Effector memory CD8-positive, alpha-beta T cell (primary cell): ENCODE measurements at regions not wholly inside any gene's neighbourhood (a gene's known extent, or its start where the extent isn't known, plus 50 kb on each side); places are given as distances from the start of the nearest gene placed in this dataset.

Experiments used
- ATAC-seq: fragments of 150-1000 bp; cut with Tn5 transposase; replicated peaks from 2 replicates; pipeline ENCODE4 v1.10.0; 2021; ENCODE audit warnings: mild to moderate bottlenecking, moderate library complexity
- DNase-seq, 3 experiments: peaks; one replicate each; pipeline ENCODE4 v3.0.0; 2021
- H3K27ac Mint-ChIP-seq, 2 donors: one replicate each; pipeline ENCODE4 v1.8.0; 2022; ENCODE audit warnings: mild to moderate bottlenecking in 2 of 2, mixed read lengths in 2 of 2, moderate library complexity in 2 of 2
- H3K27me3 Mint-ChIP-seq, 2 donors: one replicate each; pipeline ENCODE4 v1.8.0; 2022; ENCODE audit warnings: mixed read lengths in 2 of 2
- H3K36me3 Mint-ChIP-seq: one replicate; pipeline ENCODE4 v1.8.0; 2022; ENCODE audit warnings: mild to moderate bottlenecking, moderate library complexity, mixed read lengths; ENCODE audit not compliant: insufficient read depth
- H3K4me1 Mint-ChIP-seq, 2 donors: one replicate each; pipeline ENCODE4 v1.8.0; 2022; ENCODE audit warnings: low read depth in 2 of 2, mixed read lengths in 2 of 2
- H3K4me3 Mint-ChIP-seq, 2 donors: one replicate each; pipeline ENCODE4 v1.8.0; 2022; ENCODE audit warnings: mild to moderate bottlenecking in 2 of 2, mixed read lengths in 2 of 2, moderate library complexity in 2 of 2
- H3K9me3 Mint-ChIP-seq, 2 donors: one replicate each; pipeline ENCODE4 v1.8.0; 2022; ENCODE audit warnings: mixed read lengths in 2 of 2

- ATAC-seq (no peak), DNase-seq (no peak)
- Mint-ChIP-seq H3K36me3 (no peaks in the 10 kb centered on the region), H3K9me3 (peaks cover 14 to 16% of the 10 kb centered on the region in 2 donors), H3K27me3 (no peaks in the 10 kb centered on the region), H3K27ac (no peak overlapping the region), H3K4me3 (no peak overlapping the region), H3K4me1 (no peaks in the 10 kb centered on the region)
These were observed 437.1 kb downstream of the DCDC2C start for GRCh38 chr2:4140281-4140970.

DNA sequence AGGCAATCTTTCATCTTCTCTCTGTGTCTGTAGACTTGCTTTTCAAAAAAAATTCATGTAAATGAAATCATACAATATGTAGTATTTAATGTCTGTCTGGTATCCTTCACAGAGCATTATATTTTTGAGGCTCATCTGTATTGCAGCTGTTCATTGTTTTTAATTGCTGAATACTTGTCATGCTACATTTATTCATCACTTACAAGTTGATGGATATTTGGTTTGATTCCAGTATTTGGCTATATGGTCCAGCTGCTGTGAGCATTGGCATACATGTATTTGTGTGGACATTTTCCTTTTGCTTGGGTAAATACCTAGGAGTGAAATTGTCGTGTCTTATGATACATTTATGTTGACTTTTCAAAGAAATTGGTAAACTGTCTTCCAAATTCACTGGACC, 441.4 kb downstream of the DCDC2C start:
- ATAC-seq = no peak
- H3K27me3 Mint-ChIP-seq = no peaks in the 10 kb centered on the region

GRCh38 chr2:4151521-4151920, 448.1 kb downstream of the DCDC2C start:
- Mint-ChIP-seq H3K27me3 (no peaks in the 10 kb centered on the region), H3K27ac (no peak overlapping the region), H3K36me3 (no peaks in the 10 kb centered on the region), H3K9me3 (peaks cover 7 to 8% of the 10 kb centered on the region in 2 donors), H3K4me1 (no peaks in the 10 kb centered on the region), H3K4me3 (no peak overlapping the region)
- DNase-seq (no peak), ATAC-seq (no peak)

More for the DNA sequence above, 441.4 kb downstream of the DCDC2C start:
- no peak for DNase-seq
- Mint-ChIP-seq H3K4me1 (no peaks in the 10 kb centered on the region), H3K36me3 (no peaks in the 10 kb centered on the region), H3K9me3 (peaks cover 3 to 16% of the 10 kb centered on the region in 2 donors), H3K27ac (no peak overlapping the region), H3K4me3 (no peak overlapping the region)

GRCh38 chr2:4152051-4152450, 448.7 kb downstream of the DCDC2C start:
- no peak overlapping the region for H3K4me3 Mint-ChIP-seq
- H3K27ac Mint-ChIP-seq = no peak overlapping the region
- DNase-seq = no peak
- no peaks in the 10 kb centered on the region for H3K36me3 Mint-ChIP-seq
- H3K4me1 Mint-ChIP-seq = no peaks in the 10 kb centered on the region
- H3K27me3 Mint-ChIP-seq = no peaks in the 10 kb centered on the region
- ATAC-seq = no peak
- peaks cover 7 to 8% of the 10 kb centered on the region in 2 donors for H3K9me3 Mint-ChIP-seq

DNA sequence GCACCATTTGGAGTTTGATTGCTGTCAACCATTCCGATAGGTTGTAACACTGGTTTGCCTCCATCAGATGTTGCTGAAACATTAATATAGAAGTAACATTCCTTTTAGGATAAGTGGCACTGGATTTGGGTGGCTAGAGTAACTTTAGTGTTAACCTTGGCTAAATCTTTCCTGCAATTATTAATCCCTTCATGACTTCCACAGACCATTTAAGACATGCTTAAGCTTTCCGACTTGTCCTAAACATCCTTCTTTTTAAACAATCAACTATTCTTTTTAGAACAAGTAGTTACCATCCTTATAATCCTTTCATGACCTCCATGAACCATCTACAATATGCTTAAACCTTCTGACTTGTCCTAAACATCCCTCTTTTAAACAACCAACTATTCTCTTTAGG, 465.5 kb downstream of the DCDC2C start:
- DNase-seq (no peak), ATAC-seq (no peak)
- peaks cover 12% of the 10 kb centered on the region in 2 donors for H3K9me3 Mint-ChIP-seq
- no peak overlapping the region for H3K27ac Mint-ChIP-seq
- H3K4me1 Mint-ChIP-seq = no peaks in the 10 kb centered on the region
- H3K4me3 Mint-ChIP-seq = no peak overlapping the region
- no peaks in the 10 kb centered on the region for H3K36me3 Mint-ChIP-seq
- no peaks in the 10 kb centered on the region for H3K27me3 Mint-ChIP-seq

- no peak for ATAC-seq
- Mint-ChIP-seq H3K27ac (no peak overlapping the region), H3K27me3 (no peaks in the 10 kb centered on the region), H3K9me3 (peaks cover 13 to 16% of the 10 kb centered on the region in 2 donors), H3K36me3 (no peaks in the 10 kb centered on the region), H3K4me1 (no peaks in the 10 kb centered on the region), H3K4me3 (no peak overlapping the region)
- no peak for DNase-seq
These were observed 471.4 kb downstream of the DCDC2C start for GRCh38 chr2:4174796-4175195.

DNA sequence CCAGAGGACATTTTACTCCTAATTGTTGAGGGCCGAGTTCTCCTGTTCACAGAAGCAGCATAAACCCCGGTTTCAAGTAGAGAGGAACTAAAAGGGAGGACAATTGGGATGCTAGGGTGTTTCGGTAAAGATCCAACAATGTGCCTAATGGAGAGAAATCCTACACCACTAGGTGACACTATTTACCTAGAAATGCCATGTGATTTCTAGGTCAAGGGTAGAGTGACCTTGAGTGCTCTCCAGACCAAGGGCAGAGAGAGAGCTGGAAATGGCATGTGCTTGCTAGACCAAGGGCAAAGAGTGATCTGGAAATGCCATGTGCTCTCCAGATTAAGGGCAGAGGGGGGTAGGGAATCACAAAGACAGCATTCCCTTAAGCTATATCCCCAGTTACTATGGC, 472.0 kb downstream of the DCDC2C start:
- Mint-ChIP-seq H3K9me3 (peaks cover 13 to 21% of the 10 kb centered on the region in 2 donors), H3K36me3 (no peaks in the 10 kb centered on the region), H3K27me3 (no peaks in the 10 kb centered on the region), H3K4me1 (no peaks in the 10 kb centered on the region), H3K4me3 (no peak overlapping the region), H3K27ac (no peak overlapping the region)
- no peak for DNase-seq
- ATAC-seq = no peak

DNA sequence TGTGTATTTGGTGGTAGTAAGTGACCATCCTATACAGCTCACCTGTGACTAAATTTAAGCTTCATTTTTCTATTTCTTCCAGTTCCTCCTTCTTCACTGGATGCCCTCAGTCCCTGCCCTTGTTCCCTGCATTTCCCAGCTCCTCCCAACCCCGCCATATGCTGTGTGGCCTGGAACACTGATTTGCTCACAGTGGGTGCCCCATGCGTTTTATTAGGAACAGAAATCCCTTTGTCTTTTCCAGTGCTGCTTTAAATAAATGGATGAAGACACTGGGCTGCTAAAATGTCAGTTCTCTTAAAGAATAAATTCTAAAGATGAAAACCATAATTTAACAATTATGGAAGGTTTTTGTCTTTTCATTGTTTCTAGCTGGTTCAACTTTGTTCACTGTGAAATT, 477.3 kb downstream of the DCDC2C start:
- Mint-ChIP-seq H3K27ac (no peak overlapping the region), H3K9me3 (peaks cover 13 to 21% of the 10 kb centered on the region in 2 donors), H3K4me1 (no peaks in the 10 kb centered on the region), H3K27me3 (no peaks in the 10 kb centered on the region), H3K36me3 (no peaks in the 10 kb centered on the region), H3K4me3 (no peak overlapping the region)
- DNase-seq = no peak
- no peak for ATAC-seq

- Mint-ChIP-seq H3K4me3 (no peak overlapping the region), H3K4me1 (no peaks in the 10 kb centered on the region), H3K27me3 (no peaks in the 10 kb centered on the region), H3K27ac (no peak overlapping the region), H3K9me3 (peaks cover 11 to 21% of the 10 kb centered on the region in 2 donors), H3K36me3 (no peaks in the 10 kb centered on the region)
- DNase-seq = no peak
- no peak for ATAC-seq
These were observed 477.7 kb downstream of the DCDC2C start for GRCh38 chr2:4181062-4181461.

DNA sequence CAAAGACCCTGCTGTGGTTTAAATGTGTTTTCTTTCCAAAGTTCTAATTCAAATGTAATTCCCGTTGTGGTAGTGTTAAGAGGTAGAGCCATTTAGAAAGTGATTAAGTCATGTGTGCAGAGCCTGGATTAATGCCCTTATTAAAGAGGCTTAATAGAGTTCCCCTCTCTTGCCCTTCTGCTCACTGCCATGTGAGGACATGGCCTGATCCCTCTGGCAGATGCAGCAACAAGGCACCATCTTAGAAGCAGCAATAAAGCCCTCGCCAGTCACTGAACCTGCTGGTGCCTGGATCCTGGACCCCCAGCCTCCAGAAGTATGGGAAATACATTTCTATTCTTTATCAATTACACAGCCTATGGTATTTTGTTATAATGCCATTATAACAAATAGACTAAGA, 485.2 kb downstream of the DCDC2C start:
- Mint-ChIP-seq H3K27ac (no peak overlapping the region), H3K4me1 (no peaks in the 10 kb centered on the region), H3K36me3 (no peaks in the 10 kb centered on the region), H3K27me3 (no peaks in the 10 kb centered on the region), H3K4me3 (no peak overlapping the region), H3K9me3 (peaks cover 0 to 9% of the 10 kb centered on the region in 2 donors)
- ATAC-seq (no peak), DNase-seq (no peak)

GRCh38 chr2:4190548-4190947, 487.2 kb downstream of the DCDC2C start:
- Mint-ChIP-seq H3K36me3 (no peaks in the 10 kb centered on the region), H3K4me1 (no peaks in the 10 kb centered on the region), H3K4me3 (no peak overlapping the region), H3K9me3 (peaks cover 13 to 15% of the 10 kb centered on the region in 2 donors), H3K27ac (no peak overlapping the region), H3K27me3 (no peaks in the 10 kb centered on the region)
- ATAC-seq = no peak
- no peak for DNase-seq

GRCh38 chr2:4192119-4192518, 488.7 kb downstream of the DCDC2C start:
- ATAC-seq = no peak
- DNase-seq = no peak
- Mint-ChIP-seq H3K4me1 (no peaks in the 10 kb centered on the region), H3K9me3 (peaks cover 16 to 20% of the 10 kb centered on the region in 2 donors), H3K4me3 (no peak overlapping the region), H3K36me3 (no peaks in the 10 kb centered on the region), H3K27me3 (no peaks in the 10 kb centered on the region), H3K27ac (no peak overlapping the region)

GRCh38 chr2:4214444-4215205, 511.2 kb downstream of the DCDC2C start:
- Mint-ChIP-seq H3K27ac (no peak overlapping the region), H3K36me3 (no peaks in the 10 kb centered on the region), H3K27me3 (no peaks in the 10 kb centered on the region), H3K4me1 (no peaks in the 10 kb centered on the region), H3K4me3 (no peak overlapping the region), H3K9me3 (peaks cover 4 to 5% of the 10 kb centered on the region in 2 donors)
- ATAC-seq (no peak), DNase-seq (no peak)

GRCh38 chr2:4217737-4218136, 514.4 kb downstream of the DCDC2C start:
- H3K4me1 Mint-ChIP-seq = no peaks in the 10 kb centered on the region
- H3K4me3 Mint-ChIP-seq = no peak overlapping the region
- H3K36me3 Mint-ChIP-seq = no peaks in the 10 kb centered on the region
- peaks cover 11 to 21% of the 10 kb centered on the region in 2 donors for H3K9me3 Mint-ChIP-seq
- no peak overlapping the region for H3K27ac Mint-ChIP-seq
- no peaks in the 10 kb centered on the region for H3K27me3 Mint-ChIP-seq
- DNase-seq (no peak), ATAC-seq (no peak)
